ENCODE measurements at regions not wholly inside any gene's neighbourhood (a gene's known extent, or its start where the extent isn't known, plus 50 kb on each side); places are given as distances from the start of the nearest gene placed in this dataset.
A peak's percentile ranks its signal among the peaks of the same experiment; 100 is the strongest.

- peak overlapping the region; percentile 39 for H3K4me3 ChIP-seq
- H3K27ac ChIP-seq, result peak overlapping the region; percentile 63; the same call in 1 of the 2 replicates
- DNase-seq (ENCODE audit: low read depth, low spot score), result peak; percentile 81
- TF ChIP-seq FOXP2 (optimal IDR thresholded peaks at IDR 0.05; ENCODE audit: control extremely low read depth, extremely low read length, insufficient read depth), result no peak
- no peak for TF ChIP-seq EZH2 (IDR thresholded peaks at IDR 0.05)
- peak; percentile 42; the same call in 1 of the 2 replicates for TF ChIP-seq POLR2AphosphoS5 (IDR thresholded peaks at IDR 0.05; ENCODE audit: borderline replicate concordance, low read depth, low read length)
- no peaks in the 10 kb centered on the region for H3K36me3 ChIP-seq (ENCODE audit: insufficient read depth, low read length)
- H3K9me3 ChIP-seq (ENCODE audit: low read depth, low read length), result no peaks in the 10 kb centered on the region
- no peak overlapping the region for H3K9ac ChIP-seq (ENCODE audit: insufficient read length)
These were observed 399.0 kb downstream of the LRRC70 start for GRCh38 chr5:62977661-62978060.

GRCh38 chr5:62974623-62975022 lies 396.0 kb downstream of the LRRC70 start:
- Histone ChIP-seq H3K9ac (ENCODE audit: insufficient read length) (no peak overlapping the region), H3K9me3 (ENCODE audit: low read depth, low read length) (no peaks in the 10 kb centered on the region), H3K27ac (no peak overlapping the region), H3K36me3 (ENCODE audit: insufficient read depth, low read length) (no peaks in the 10 kb centered on the region), H3K4me3 (no peak overlapping the region)
- TF ChIP-seq FOXP2 (optimal IDR thresholded peaks at IDR 0.05; ENCODE audit: control extremely low read depth, extremely low read length, insufficient read depth) (no peak), POLR2AphosphoS5 (IDR thresholded peaks at IDR 0.05; ENCODE audit: borderline replicate concordance, low read depth, low read length) (no peak), EZH2 (IDR thresholded peaks at IDR 0.05) (no peak)
- DNase-seq (ENCODE audit: low read depth, low spot score), result no peak

GRCh38 chr5:62969409-62970120 lies 390.9 kb downstream of the LRRC70 start:
- Histone ChIP-seq H3K36me3 (ENCODE audit: insufficient read depth, low read length) (no peaks in the 10 kb centered on the region), H3K4me3 (no peak overlapping the region), H3K9ac (ENCODE audit: insufficient read length) (no peak overlapping the region), H3K27ac (no peak overlapping the region), H3K9me3 (ENCODE audit: low read depth, low read length) (no peaks in the 10 kb centered on the region)
- no peak for DNase-seq (ENCODE audit: low read depth, low spot score)
- no peak for TF ChIP-seq FOXP2 (optimal IDR thresholded peaks at IDR 0.05; ENCODE audit: control extremely low read depth, extremely low read length, insufficient read depth)
- TF ChIP-seq EZH2 (IDR thresholded peaks at IDR 0.05), result no peak
- TF ChIP-seq POLR2AphosphoS5 (IDR thresholded peaks at IDR 0.05; ENCODE audit: borderline replicate concordance, low read depth, low read length), result no peak

DNA sequence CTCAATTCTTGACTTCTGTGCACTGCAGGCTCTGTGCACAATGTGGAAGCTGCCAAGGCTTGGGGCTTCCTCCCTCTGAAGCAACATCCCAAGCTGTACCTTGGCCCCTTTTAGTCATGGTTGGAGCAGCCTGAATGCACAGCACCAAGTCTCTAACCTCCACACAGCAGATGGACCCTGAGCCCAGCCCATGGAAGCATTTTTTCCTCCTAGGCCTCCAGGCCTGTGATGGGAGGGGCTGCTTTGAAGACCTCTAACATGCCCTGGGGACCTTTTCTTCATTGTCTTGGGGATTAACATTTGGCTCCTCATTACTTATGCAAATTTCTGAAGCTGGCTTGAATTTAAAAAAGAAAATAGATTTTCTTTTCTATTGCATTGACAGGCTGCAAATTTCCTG lies 385.8 kb downstream of the LRRC70 start:
- DNase-seq (ENCODE audit: low read depth, low spot score), result no peak

GRCh38 chr5:62960781-62961180 lies 382.2 kb downstream of the LRRC70 start:
- no peak for TF ChIP-seq EZH2 (IDR thresholded peaks at IDR 0.05)
- no peaks in the 10 kb centered on the region for H3K9me3 ChIP-seq (ENCODE audit: low read depth, low read length)
- H3K4me3 ChIP-seq, result no peak overlapping the region
- no peaks in the 10 kb centered on the region for H3K36me3 ChIP-seq (ENCODE audit: insufficient read depth, low read length)
- no peak overlapping the region for H3K27ac ChIP-seq
- no peak for DNase-seq (ENCODE audit: low read depth, low spot score)
- H3K9ac ChIP-seq (ENCODE audit: insufficient read length), result no peak overlapping the region

More for the DNA sequence above, 385.8 kb downstream of the LRRC70 start:
- Histone ChIP-seq H3K9me3 (ENCODE audit: low read depth, low read length) (no peaks in the 10 kb centered on the region), H3K9ac (ENCODE audit: insufficient read length) (no peak overlapping the region), H3K36me3 (ENCODE audit: insufficient read depth, low read length) (no peaks in the 10 kb centered on the region), H3K27ac (no peak overlapping the region), H3K4me3 (no peak overlapping the region)
- TF ChIP-seq EZH2 (IDR thresholded peaks at IDR 0.05), result no peak
- no peak for TF ChIP-seq FOXP2 (optimal IDR thresholded peaks at IDR 0.05; ENCODE audit: control extremely low read depth, extremely low read length, insufficient read depth)
- TF ChIP-seq POLR2AphosphoS5 (IDR thresholded peaks at IDR 0.05; ENCODE audit: borderline replicate concordance, low read depth, low read length), result no peak

DNA sequence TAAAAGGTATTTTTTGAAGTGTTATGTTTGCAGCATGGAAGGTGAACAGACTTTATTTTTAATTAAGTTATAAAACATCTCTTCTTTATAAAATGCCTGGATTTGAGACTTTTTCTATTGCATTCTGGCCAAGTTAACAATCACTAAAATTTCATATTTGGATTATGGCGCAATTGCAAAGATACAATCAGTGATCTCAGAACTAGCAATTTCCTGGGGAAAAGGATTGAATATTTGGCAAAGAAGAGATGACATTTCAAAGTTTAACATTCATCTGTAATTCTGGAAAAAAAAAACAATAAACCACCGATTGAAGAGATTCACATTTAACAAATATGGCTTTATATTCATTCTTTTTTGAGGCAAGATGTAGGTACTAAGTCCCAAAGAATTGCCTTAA lies 378.0 kb downstream of the LRRC70 start:
- no peak for DNase-seq (ENCODE audit: low read depth, low spot score)
- H3K9me3 ChIP-seq (ENCODE audit: low read depth, low read length), result no peaks in the 10 kb centered on the region
- H3K9ac ChIP-seq (ENCODE audit: insufficient read length), result no peak overlapping the region
- H3K27ac ChIP-seq, result no peak overlapping the region
- H3K4me3 ChIP-seq, result no peak overlapping the region
- H3K36me3 ChIP-seq (ENCODE audit: insufficient read depth, low read length), result no peaks in the 10 kb centered on the region
- TF ChIP-seq EZH2 (IDR thresholded peaks at IDR 0.05), result no peak
- TF ChIP-seq POLR2AphosphoS5 (IDR thresholded peaks at IDR 0.05; ENCODE audit: borderline replicate concordance, low read depth, low read length), result no peak
- no peak for TF ChIP-seq FOXP2 (optimal IDR thresholded peaks at IDR 0.05; ENCODE audit: control extremely low read depth, extremely low read length, insufficient read depth)

GRCh38 chr5:62954578-62954977 lies 376.0 kb downstream of the LRRC70 start:
- Histone ChIP-seq H3K4me3 (no peak overlapping the region), H3K9me3 (ENCODE audit: low read depth, low read length) (no peaks in the 10 kb centered on the region), H3K9ac (ENCODE audit: insufficient read length) (no peak overlapping the region), H3K27ac (no peak overlapping the region), H3K36me3 (ENCODE audit: insufficient read depth, low read length) (no peaks in the 10 kb centered on the region)
- no peak for DNase-seq (ENCODE audit: low read depth, low spot score)
- TF ChIP-seq POLR2AphosphoS5 (IDR thresholded peaks at IDR 0.05; ENCODE audit: borderline replicate concordance, low read depth, low read length) (no peak), FOXP2 (optimal IDR thresholded peaks at IDR 0.05; ENCODE audit: control extremely low read depth, extremely low read length, insufficient read depth) (no peak), EZH2 (IDR thresholded peaks at IDR 0.05) (no peak)

GRCh38 chr5:62948301-62948700 lies 369.7 kb downstream of the LRRC70 start:
- H3K36me3 ChIP-seq (ENCODE audit: insufficient read depth, low read length), result no peaks in the 10 kb centered on the region
- DNase-seq (ENCODE audit: low read depth, low spot score), result no peak
- TF ChIP-seq FOXP2 (optimal IDR thresholded peaks at IDR 0.05; ENCODE audit: control extremely low read depth, extremely low read length, insufficient read depth) (no peak), POLR2AphosphoS5 (IDR thresholded peaks at IDR 0.05; ENCODE audit: borderline replicate concordance, low read depth, low read length) (no peak), EZH2 (IDR thresholded peaks at IDR 0.05) (no peak)
- H3K4me3 ChIP-seq, result no peak overlapping the region
- no peak overlapping the region for H3K9ac ChIP-seq (ENCODE audit: insufficient read length)
- H3K27ac ChIP-seq, result no peak overlapping the region
- H3K9me3 ChIP-seq (ENCODE audit: low read depth, low read length), result no peaks in the 10 kb centered on the region

GRCh38 chr5:62942384-62942783 lies 363.8 kb downstream of the LRRC70 start:
- no peak overlapping the region for H3K4me3 ChIP-seq
- no peak for DNase-seq (ENCODE audit: low read depth, low spot score)
- no peaks in the 10 kb centered on the region for H3K36me3 ChIP-seq (ENCODE audit: insufficient read depth, low read length)
- H3K27ac ChIP-seq, result no peak overlapping the region
- H3K9me3 ChIP-seq (ENCODE audit: low read depth, low read length), result no peaks in the 10 kb centered on the region
- TF ChIP-seq FOXP2 (optimal IDR thresholded peaks at IDR 0.05; ENCODE audit: control extremely low read depth, extremely low read length, insufficient read depth), result no peak
- no peak for TF ChIP-seq EZH2 (IDR thresholded peaks at IDR 0.05)
- no peak for TF ChIP-seq POLR2AphosphoS5 (IDR thresholded peaks at IDR 0.05; ENCODE audit: borderline replicate concordance, low read depth, low read length)
- H3K9ac ChIP-seq (ENCODE audit: insufficient read length), result no peak overlapping the region

Measured in SK-N-MC (cell line).